Activated naive CD4-positive, alpha-beta T cell treated with anti-CD3 and anti-CD28 coated beads for 36 hours (primary cell): ENCODE measurements at regions not wholly inside any gene's neighbourhood (a gene's known extent, or its start where the extent isn't known, plus 50 kb on each side); places are given as distances from the start of the nearest gene placed in this dataset.

Experiments
- CTCF ChIA-PET: fragments of 350-600 bp; sonication (Branson Sonifier 250); formaldehyde crosslinking; loops from one replicate; lab custom pipeline; 2021; ENCODE audit warnings: antibody characterized with exemption; lab: Charles Lee
- DNase-seq: peaks from one replicate; pipeline ENCODE4 v3.0.0-alpha.2; 2020
- H3K27ac Mint-ChIP-seq: one replicate; pipeline ENCODE4 v1.8.0; 2021; ENCODE audit warnings: mild to moderate bottlenecking, mixed read lengths
- H3K27me3 Mint-ChIP-seq: one replicate; pipeline ENCODE4 v1.8.0; 2021; ENCODE audit warnings: low read depth, mixed read lengths
- H3K36me3 Mint-ChIP-seq: one replicate; pipeline ENCODE4 v1.8.0; 2021; ENCODE audit warnings: low read depth, mixed read lengths
- H3K4me1 Mint-ChIP-seq: one replicate; pipeline ENCODE4 v1.8.0; 2021; ENCODE audit warnings: low read depth, mixed read lengths
- H3K4me3 Mint-ChIP-seq: one replicate; pipeline ENCODE4 v1.8.0; 2021; ENCODE audit warnings: mild to moderate bottlenecking, moderate library complexity, mixed read lengths
- H3K9me3 Mint-ChIP-seq: one replicate; pipeline ENCODE4 v1.8.0; 2021; ENCODE audit warnings: mixed read lengths
- intact Hi-C: fragments of 100-400 bp; cut with micrococcal nuclease; formaldehyde crosslinking; loops from one replicate; pipeline ENCODE4 v1.15.1; 2023

- no peak for DNase-seq
- no peak overlapping the region for H3K27ac Mint-ChIP-seq
- intact Hi-C loops, result no loop called here
- H3K9me3 Mint-ChIP-seq, result no peaks in the 10 kb centered on the region
- H3K27me3 Mint-ChIP-seq, result peaks cover 74% of the 10 kb centered on the region
- H3K4me1 Mint-ChIP-seq, result peaks cover 4% of the 10 kb centered on the region
- no peaks in the 10 kb centered on the region for H3K36me3 Mint-ChIP-seq
- CTCF ChIA-PET, result interaction anchor here (0.6 kb wide), 1 partner anchor 943 kb away, joined by 3 read pairs; no protein-coding TSS in a partner anchor
- no peak overlapping the region for H3K4me3 Mint-ChIP-seq
These were observed 146.7 kb upstream of the AFDN start for GRCh38 chr6:167679790-167680604.

GRCh38 chr6:167680605-167681149, 146.0 kb upstream of the AFDN start:
- Mint-ChIP-seq H3K27me3 (peaks cover 74% of the 10 kb centered on the region), H3K9me3 (no peaks in the 10 kb centered on the region), H3K27ac (no peak overlapping the region), H3K4me3 (no peak overlapping the region), H3K4me1 (peaks cover 4% of the 10 kb centered on the region), H3K36me3 (no peaks in the 10 kb centered on the region)
- no peak for DNase-seq
- CTCF ChIA-PET, result interaction anchor here (0.6 kb wide), 1 partner anchor 944 kb away, joined by 3 read pairs; no protein-coding TSS in a partner anchor
- intact Hi-C loops, result no loop called here

GRCh38 chr6:167682125-167682524, 144.6 kb upstream of the AFDN start:
- DNase-seq, result no peak
- H3K9me3 Mint-ChIP-seq, result no peaks in the 10 kb centered on the region
- peaks cover 67% of the 10 kb centered on the region for H3K27me3 Mint-ChIP-seq
- no peak overlapping the region for H3K27ac Mint-ChIP-seq
- H3K4me1 Mint-ChIP-seq, result peaks cover 4% of the 10 kb centered on the region
- intact Hi-C loops, result no loop called here
- no peaks in the 10 kb centered on the region for H3K36me3 Mint-ChIP-seq
- H3K4me3 Mint-ChIP-seq, result no peak overlapping the region
- CTCF ChIA-PET, result no interaction called here

- H3K4me3 Mint-ChIP-seq, result no peak overlapping the region
- peaks cover 4% of the 10 kb centered on the region for H3K4me1 Mint-ChIP-seq
- H3K27ac Mint-ChIP-seq, result no peak overlapping the region
- DNase-seq, result no peak
- H3K9me3 Mint-ChIP-seq, result no peaks in the 10 kb centered on the region
- H3K27me3 Mint-ChIP-seq, result peaks cover 62% of the 10 kb centered on the region
- intact Hi-C loops, result no loop called here
- H3K36me3 Mint-ChIP-seq, result no peaks in the 10 kb centered on the region
- CTCF ChIA-PET, result no interaction called here
These were observed 144.1 kb upstream of the AFDN start for GRCh38 chr6:167682546-167683027.

GRCh38 chr6:167683028-167683862, 143.5 kb upstream of the AFDN start:
- CTCF ChIA-PET, result no interaction called here
- intact Hi-C loops, result no loop called here

GRCh38 chr6:167684276-167685104, 142.2 kb upstream of the AFDN start:
- Mint-ChIP-seq H3K9me3 (no peaks in the 10 kb centered on the region), H3K4me3 (no peak overlapping the region), H3K27me3 (peaks cover 55% of the 10 kb centered on the region), H3K4me1 (no peaks in the 10 kb centered on the region), H3K36me3 (no peaks in the 10 kb centered on the region), H3K27ac (no peak overlapping the region)
- CTCF ChIA-PET, result interaction anchor here (1.0 kb wide), 1 partner anchor 132 kb away, joined by 3 read pairs; no protein-coding TSS in a partner anchor
- DNase-seq, result no peak
- intact Hi-C loops, result no loop called here

More at GRCh38 chr6:167683028-167683862, 143.5 kb upstream of the AFDN start:
- no peak overlapping the region for H3K4me3 Mint-ChIP-seq
- no peaks in the 10 kb centered on the region for H3K36me3 Mint-ChIP-seq
- peaks cover 4% of the 10 kb centered on the region for H3K4me1 Mint-ChIP-seq
- no peak overlapping the region for H3K27ac Mint-ChIP-seq
- DNase-seq, result no peak
- H3K9me3 Mint-ChIP-seq, result no peaks in the 10 kb centered on the region
- H3K27me3 Mint-ChIP-seq, result peaks cover 58% of the 10 kb centered on the region

- no peak for DNase-seq
- Mint-ChIP-seq H3K27me3 (peaks cover 49% of the 10 kb centered on the region), H3K9me3 (no peaks in the 10 kb centered on the region)
These were observed 141.1 kb upstream of the AFDN start for GRCh38 chr6:167685654-167686053.

GRCh38 chr6:167686204-167686893, 140.4 kb upstream of the AFDN start:
- intact Hi-C loops, result no loop called here
- Mint-ChIP-seq H3K4me1 (no peaks in the 10 kb centered on the region), H3K27me3 (peaks cover 50% of the 10 kb centered on the region), H3K9me3 (no peaks in the 10 kb centered on the region), H3K4me3 (no peak overlapping the region), H3K27ac (no peak overlapping the region), H3K36me3 (no peaks in the 10 kb centered on the region)
- CTCF ChIA-PET, result no interaction called here
- no peak for DNase-seq

More at GRCh38 chr6:167685654-167686053, 141.1 kb upstream of the AFDN start:
- CTCF ChIA-PET, result no interaction called here
- Mint-ChIP-seq H3K36me3 (no peaks in the 10 kb centered on the region), H3K27ac (no peak overlapping the region), H3K4me1 (no peaks in the 10 kb centered on the region), H3K4me3 (no peak overlapping the region)
- intact Hi-C loops, result no loop called here

- no peaks in the 10 kb centered on the region for H3K9me3 Mint-ChIP-seq
- H3K27ac Mint-ChIP-seq, result no peak overlapping the region
- H3K4me1 Mint-ChIP-seq, result no peaks in the 10 kb centered on the region
- peaks cover 42% of the 10 kb centered on the region for H3K27me3 Mint-ChIP-seq
- DNase-seq, result no peak
- intact Hi-C loops, result no loop called here
- no peaks in the 10 kb centered on the region for H3K36me3 Mint-ChIP-seq
- CTCF ChIA-PET, result no interaction called here
- H3K4me3 Mint-ChIP-seq, result no peak overlapping the region
These were observed 139.5 kb upstream of the AFDN start for GRCh38 chr6:167687116-167687725.

GRCh38 chr6:167688123-167688522, 138.6 kb upstream of the AFDN start:
- H3K4me3 Mint-ChIP-seq, result no peak overlapping the region
- H3K9me3 Mint-ChIP-seq, result no peaks in the 10 kb centered on the region
- H3K4me1 Mint-ChIP-seq, result no peaks in the 10 kb centered on the region
- peaks cover 37% of the 10 kb centered on the region for H3K27me3 Mint-ChIP-seq
- intact Hi-C loops, result no loop called here
- no peaks in the 10 kb centered on the region for H3K36me3 Mint-ChIP-seq
- CTCF ChIA-PET, result no interaction called here
- no peak for DNase-seq
- H3K27ac Mint-ChIP-seq, result no peak overlapping the region

- Mint-ChIP-seq H3K9me3 (no peaks in the 10 kb centered on the region), H3K27ac (no peak overlapping the region), H3K36me3 (no peaks in the 10 kb centered on the region), H3K4me3 (no peak overlapping the region), H3K27me3 (peaks cover 31% of the 10 kb centered on the region), H3K4me1 (no peaks in the 10 kb centered on the region)
- DNase-seq, result no peak
- CTCF ChIA-PET, result no interaction called here
- intact Hi-C loops, result no loop called here
These were observed 137.4 kb upstream of the AFDN start for GRCh38 chr6:167689278-167689677.
